ENCODE measurements at regions not wholly inside any gene's neighbourhood (a gene's known extent, or its start where the extent isn't known, plus 50 kb on each side); places are given as distances from the start of the nearest gene placed in this dataset.

DNA sequence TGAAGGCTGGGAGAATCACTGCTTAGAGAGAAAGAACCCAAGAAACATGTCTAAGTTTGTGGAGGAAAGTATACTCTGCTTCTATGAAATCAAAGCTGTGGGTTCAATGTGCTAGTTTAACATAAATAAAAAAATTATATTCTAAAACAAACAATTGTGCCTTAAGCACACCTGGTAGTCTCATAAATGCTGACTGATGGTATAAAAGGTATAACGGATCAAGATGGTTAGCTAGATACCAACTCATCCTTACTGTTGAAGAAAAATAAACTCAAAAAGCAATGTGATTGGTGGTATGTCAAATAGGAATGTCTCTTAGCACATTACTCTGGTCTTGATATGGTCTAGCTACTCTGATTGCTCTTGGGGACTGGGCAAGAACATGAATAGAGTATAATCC is 117.8 kb downstream of the SLC41A2 start:
- no peaks in the 10 kb centered on the region for H3K27me3 Mint-ChIP-seq (ENCODE audit: low read depth, unreplicated experiment)
- H3K36me3 Mint-ChIP-seq (ENCODE audit: low read depth, unreplicated experiment): peaks cover 2% of the 10 kb centered on the region
- peaks cover 2% of the 10 kb centered on the region for H3K9me3 Mint-ChIP-seq (ENCODE audit: unreplicated experiment)
- no peak overlapping the region for H3K9ac ChIP-seq (ENCODE audit: low read length)
- no peaks in the 10 kb centered on the region for H3K79me2 ChIP-seq (ENCODE audit: insufficient read depth, low read length)
- H3K4me1 ChIP-seq (ENCODE audit: insufficient read depth, low read length): no peaks in the 10 kb centered on the region
- H3K27ac ChIP-seq (ENCODE audit: low read depth, low read length): no peak overlapping the region
- no peak overlapping the region for H3K4me2 ChIP-seq (ENCODE audit: low read length)
- DNase-seq (ENCODE audit: low read depth) (no peak), FAIRE-seq (no peak)
- no peaks in the 10 kb centered on the region for H4K20me1 ChIP-seq (ENCODE audit: insufficient read depth, low read length)
- H3K36me3 ChIP-seq (ENCODE audit: insufficient read depth, low read length): no peaks in the 10 kb centered on the region
- no peak overlapping the region for H3K4me3 Mint-ChIP-seq (ENCODE audit: unreplicated experiment)
- no peak for TF ChIP-seq EZH2 (IDR thresholded peaks at IDR 0.05; ENCODE audit: insufficient read depth, low read length)
- TF ChIP-seq, protein P1, sequence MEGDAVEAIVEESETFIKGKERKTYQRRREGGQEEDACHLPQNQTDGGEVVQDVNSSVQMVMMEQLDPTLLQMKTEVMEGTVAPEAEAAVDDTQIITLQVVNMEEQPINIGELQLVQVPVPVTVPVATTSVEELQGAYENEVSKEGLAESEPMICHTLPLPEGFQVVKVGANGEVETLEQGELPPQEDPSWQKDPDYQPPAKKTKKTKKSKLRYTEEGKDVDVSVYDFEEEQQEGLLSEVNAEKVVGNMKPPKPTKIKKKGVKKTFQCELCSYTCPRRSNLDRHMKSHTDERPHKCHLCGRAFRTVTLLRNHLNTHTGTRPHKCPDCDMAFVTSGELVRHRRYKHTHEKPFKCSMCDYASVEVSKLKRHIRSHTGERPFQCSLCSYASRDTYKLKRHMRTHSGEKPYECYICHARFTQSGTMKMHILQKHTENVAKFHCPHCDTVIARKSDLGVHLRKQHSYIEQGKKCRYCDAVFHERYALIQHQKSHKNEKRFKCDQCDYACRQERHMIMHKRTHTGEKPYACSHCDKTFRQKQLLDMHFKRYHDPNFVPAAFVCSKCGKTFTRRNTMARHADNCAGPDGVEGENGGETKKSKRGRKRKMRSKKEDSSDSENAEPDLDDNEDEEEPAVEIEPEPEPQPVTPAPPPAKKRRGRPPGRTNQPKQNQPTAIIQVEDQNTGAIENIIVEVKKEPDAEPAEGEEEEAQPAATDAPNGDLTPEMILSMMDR (IDR thresholded peaks at IDR 0.05; ENCODE audit: insufficient read depth, low read depth, low read length): no peak
- no peak overlapping the region for H3K4me3 ChIP-seq (ENCODE audit: insufficient read depth, low read depth, low read length)
- H3K27ac Mint-ChIP-seq (ENCODE audit: unreplicated experiment): no peak overlapping the region
- H2AFZ ChIP-seq (ENCODE audit: low read depth, low read length): no peak overlapping the region
- no peaks in the 10 kb centered on the region for H3K4me1 Mint-ChIP-seq (ENCODE audit: low read depth, unreplicated experiment)
- H3K9me3 ChIP-seq (ENCODE audit: insufficient read depth, low read depth, low read length): no peaks in the 10 kb centered on the region
- no peaks in the 10 kb centered on the region for H3K27me3 ChIP-seq (ENCODE audit: insufficient read depth, low read length)

DNA sequence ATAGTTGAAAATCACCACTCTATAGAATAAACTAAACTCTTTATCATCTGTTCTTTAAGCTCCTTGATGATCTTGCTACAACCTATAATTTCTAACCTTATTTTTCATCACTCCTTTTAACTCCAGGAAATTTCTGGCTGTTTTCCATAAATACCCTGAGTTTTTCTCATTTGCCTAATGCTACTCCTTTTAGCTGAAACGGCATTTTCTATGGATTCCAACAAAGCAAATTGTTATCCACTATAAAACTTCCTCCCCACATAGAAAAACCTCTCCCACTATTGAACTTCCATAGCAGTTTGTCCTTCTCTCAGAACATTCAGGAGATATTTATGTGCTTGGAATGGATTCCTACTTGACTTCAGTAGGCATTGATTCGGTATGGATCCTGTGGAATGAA is 122.8 kb downstream of the SLC41A2 start:
- FAIRE-seq: no peak
- Histone ChIP-seq H3K9me3 (ENCODE audit: insufficient read depth, low read depth, low read length) (no peaks in the 10 kb centered on the region), H3K27ac (ENCODE audit: low read depth, low read length) (no peak overlapping the region), H3K9ac (ENCODE audit: low read length) (no peak overlapping the region), H3K4me3 (ENCODE audit: insufficient read depth, low read depth, low read length) (no peak overlapping the region), H4K20me1 (ENCODE audit: insufficient read depth, low read length) (no peaks in the 10 kb centered on the region), H3K36me3 (ENCODE audit: insufficient read depth, low read length) (no peaks in the 10 kb centered on the region), H3K4me1 (ENCODE audit: insufficient read depth, low read length) (no peaks in the 10 kb centered on the region), H3K4me2 (ENCODE audit: low read length) (no peak overlapping the region), H3K79me2 (ENCODE audit: insufficient read depth, low read length) (no peaks in the 10 kb centered on the region), H2AFZ (ENCODE audit: low read depth, low read length) (no peak overlapping the region), H3K27me3 (ENCODE audit: insufficient read depth, low read length) (no peaks in the 10 kb centered on the region)
- no peak for DNase-seq (ENCODE audit: low read depth)
- H3K9me3 Mint-ChIP-seq (ENCODE audit: unreplicated experiment): peaks cover 2% of the 10 kb centered on the region
- no peaks in the 10 kb centered on the region for H3K27me3 Mint-ChIP-seq (ENCODE audit: low read depth, unreplicated experiment)
- no peaks in the 10 kb centered on the region for H3K4me1 Mint-ChIP-seq (ENCODE audit: low read depth, unreplicated experiment)
- H3K27ac Mint-ChIP-seq (ENCODE audit: unreplicated experiment): no peak overlapping the region
- TF ChIP-seq, protein P1 (IDR thresholded peaks at IDR 0.05; ENCODE audit: insufficient read depth, low read depth, low read length): no peak
- no peak for TF ChIP-seq EZH2 (IDR thresholded peaks at IDR 0.05; ENCODE audit: insufficient read depth, low read length)
- no peak overlapping the region for H3K4me3 Mint-ChIP-seq (ENCODE audit: unreplicated experiment)
- no peaks in the 10 kb centered on the region for H3K36me3 Mint-ChIP-seq (ENCODE audit: low read depth, unreplicated experiment)

DNA sequence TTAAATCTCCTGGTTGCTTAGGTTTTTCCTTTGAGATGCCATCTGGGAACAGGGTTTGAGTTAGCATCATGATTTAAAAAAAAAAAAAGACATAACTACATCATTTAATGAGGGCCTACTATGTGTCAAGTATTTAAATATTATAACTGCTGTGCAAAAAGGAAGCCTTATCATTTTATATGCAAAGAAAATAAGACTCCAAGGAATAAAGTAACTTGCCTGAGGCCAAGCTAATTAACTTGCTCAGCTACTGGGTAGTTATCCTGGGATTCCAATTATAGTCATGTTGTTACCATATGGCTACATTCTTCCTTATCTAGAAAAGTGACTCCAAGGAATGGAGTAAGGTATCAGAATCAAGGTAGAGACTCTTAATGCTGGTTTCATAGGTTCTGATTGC is 123.5 kb downstream of the SLC41A2 start:
- Histone ChIP-seq H3K9ac (ENCODE audit: low read length) (no peak overlapping the region), H4K20me1 (ENCODE audit: insufficient read depth, low read length) (no peaks in the 10 kb centered on the region), H3K9me3 (ENCODE audit: insufficient read depth, low read depth, low read length) (no peaks in the 10 kb centered on the region), H3K36me3 (ENCODE audit: insufficient read depth, low read length) (no peaks in the 10 kb centered on the region), H3K4me3 (ENCODE audit: insufficient read depth, low read depth, low read length) (no peak overlapping the region), H3K27ac (ENCODE audit: low read depth, low read length) (no peak overlapping the region), H3K4me1 (ENCODE audit: insufficient read depth, low read length) (no peaks in the 10 kb centered on the region), H3K79me2 (ENCODE audit: insufficient read depth, low read length) (no peaks in the 10 kb centered on the region), H2AFZ (ENCODE audit: low read depth, low read length) (no peak overlapping the region), H3K27me3 (ENCODE audit: insufficient read depth, low read length) (no peaks in the 10 kb centered on the region), H3K4me2 (ENCODE audit: low read length) (no peak overlapping the region)
- Mint-ChIP-seq H3K27ac (ENCODE audit: unreplicated experiment) (no peak overlapping the region), H3K9me3 (ENCODE audit: unreplicated experiment) (peaks cover 2% of the 10 kb centered on the region), H3K27me3 (ENCODE audit: low read depth, unreplicated experiment) (no peaks in the 10 kb centered on the region), H3K4me1 (ENCODE audit: low read depth, unreplicated experiment) (no peaks in the 10 kb centered on the region), H3K4me3 (ENCODE audit: unreplicated experiment) (no peak overlapping the region), H3K36me3 (ENCODE audit: low read depth, unreplicated experiment) (no peaks in the 10 kb centered on the region)
- DNase-seq (ENCODE audit: low read depth) (no peak), FAIRE-seq (no peak)
- no peak for TF ChIP-seq EZH2 (IDR thresholded peaks at IDR 0.05; ENCODE audit: insufficient read depth, low read length)
- TF ChIP-seq, protein P1 (IDR thresholded peaks at IDR 0.05; ENCODE audit: insufficient read depth, low read depth, low read length): no peak
